Testis (tissue), 2 donors: ENCODE measurements at regions not wholly inside any gene's neighbourhood (a gene's known extent, or its start where the extent isn't known, plus 50 kb on each side); places are given as distances from the start of the nearest gene placed in this dataset.

Experiments
- DNase-seq: peaks from one replicate; pipeline ENCODE4 v3.0.0-alpha.2; 2019
- H3K27ac ChIP-seq, 2 donors: fragments of 200-600 bp; sonication (generic); one replicate each; pipeline ENCODE4 v1.5.1; 2019
- H3K27me3 ChIP-seq: fragments of 200-600 bp; sonication (generic); one replicate; pipeline ENCODE4 v1.5.1; 2019
- H3K36me3 ChIP-seq: fragments of 200-600 bp; sonication (generic); one replicate; pipeline ENCODE4 v1.5.1; 2017; ENCODE audit warnings: low read depth; ENCODE audit errors: missing control alignments
- H3K4me1 ChIP-seq: fragments of 200-600 bp; sonication (generic); one replicate; pipeline ENCODE4 v1.5.1; 2019
- H3K4me3 ChIP-seq, 2 donors: fragments of 200-600 bp; sonication (generic); one replicate each; pipeline ENCODE4 v1.5.1; 2017 to 2019
- H3K9me3 ChIP-seq: fragments of 200-600 bp; sonication (generic); one replicate; pipeline ENCODE4 v1.5.1; 2017
- POLR2A ChIP-seq: fragments of 450-650 bp; IDR thresholded peaks from one replicate; pipeline ENCODE4 v1.6.1; 2017; ENCODE audit warnings: antibody characterized with exemption, mild to moderate bottlenecking, moderate library complexity
- WGBS, 2 donors: methylation state at CpG; one replicate each; pipeline ENCODE4 v1.1.5; 2018; 5-methylcytosine and 5-hydroxymethylcytosine counted together
- intact Hi-C: fragments of 100-400 bp; cut with DNase I; formaldehyde crosslinking; loops from one replicate; pipeline ENCODE4 v1.15.1; 2023; ENCODE audit warnings: low total_unique reads
- TF ChIP-seq, protein P1 (sequence below), 3 experiments: fragments of 450-650 bp in 2 of 3; fragments of 200-600 bp in 1 of 3; sonication (generic) in 1 of 3; IDR thresholded peaks; one replicate each; pipeline ENCODE4 v1.5.1; 2016 to 2019; ENCODE audit warnings: antibody characterized with exemption in 3 of 3, mild to moderate bottlenecking in 2 of 3, moderate library complexity in 1 of 3

DNA sequence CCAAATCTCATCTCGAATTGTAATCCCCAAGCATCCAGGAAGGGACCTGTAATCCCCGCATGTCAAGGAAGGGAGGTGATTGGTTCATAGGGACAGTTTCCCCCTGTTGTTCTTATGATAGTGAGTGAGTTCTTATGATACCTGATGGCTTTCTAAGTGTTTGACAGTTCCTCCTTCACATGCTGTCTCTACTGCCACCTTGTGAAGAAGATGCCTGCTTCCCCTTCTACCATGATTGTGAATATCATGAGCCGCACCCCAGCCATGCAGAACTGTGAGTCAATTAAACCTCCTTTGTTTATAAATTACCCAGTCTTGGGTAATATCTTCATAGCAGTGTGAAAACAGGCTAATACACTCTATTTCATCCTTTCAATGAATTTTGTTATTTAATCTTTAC, 446.7 kb downstream of the RNF144A start:
- Histone ChIP-seq H3K4me1 (no peaks in the 10 kb centered on the region), H3K36me3 (no peaks in the 10 kb centered on the region), H3K9me3 (no peaks in the 10 kb centered on the region), H3K27me3 (no peaks in the 10 kb centered on the region), H3K4me3 (no peak overlapping the region), H3K27ac (no peak overlapping the region)
- WGBS, 2 donors = 87 to 89% methylated on average over 3 of the region's 3 CpGs
- TF ChIP-seq POLR2A = no peak
- TF ChIP-seq, protein P1, sequence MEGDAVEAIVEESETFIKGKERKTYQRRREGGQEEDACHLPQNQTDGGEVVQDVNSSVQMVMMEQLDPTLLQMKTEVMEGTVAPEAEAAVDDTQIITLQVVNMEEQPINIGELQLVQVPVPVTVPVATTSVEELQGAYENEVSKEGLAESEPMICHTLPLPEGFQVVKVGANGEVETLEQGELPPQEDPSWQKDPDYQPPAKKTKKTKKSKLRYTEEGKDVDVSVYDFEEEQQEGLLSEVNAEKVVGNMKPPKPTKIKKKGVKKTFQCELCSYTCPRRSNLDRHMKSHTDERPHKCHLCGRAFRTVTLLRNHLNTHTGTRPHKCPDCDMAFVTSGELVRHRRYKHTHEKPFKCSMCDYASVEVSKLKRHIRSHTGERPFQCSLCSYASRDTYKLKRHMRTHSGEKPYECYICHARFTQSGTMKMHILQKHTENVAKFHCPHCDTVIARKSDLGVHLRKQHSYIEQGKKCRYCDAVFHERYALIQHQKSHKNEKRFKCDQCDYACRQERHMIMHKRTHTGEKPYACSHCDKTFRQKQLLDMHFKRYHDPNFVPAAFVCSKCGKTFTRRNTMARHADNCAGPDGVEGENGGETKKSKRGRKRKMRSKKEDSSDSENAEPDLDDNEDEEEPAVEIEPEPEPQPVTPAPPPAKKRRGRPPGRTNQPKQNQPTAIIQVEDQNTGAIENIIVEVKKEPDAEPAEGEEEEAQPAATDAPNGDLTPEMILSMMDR (IDR thresholded peaks at IDR 0.05) = no peak
- intact Hi-C loops = no loop called here
- DNase-seq = peak; percentile 21

DNA sequence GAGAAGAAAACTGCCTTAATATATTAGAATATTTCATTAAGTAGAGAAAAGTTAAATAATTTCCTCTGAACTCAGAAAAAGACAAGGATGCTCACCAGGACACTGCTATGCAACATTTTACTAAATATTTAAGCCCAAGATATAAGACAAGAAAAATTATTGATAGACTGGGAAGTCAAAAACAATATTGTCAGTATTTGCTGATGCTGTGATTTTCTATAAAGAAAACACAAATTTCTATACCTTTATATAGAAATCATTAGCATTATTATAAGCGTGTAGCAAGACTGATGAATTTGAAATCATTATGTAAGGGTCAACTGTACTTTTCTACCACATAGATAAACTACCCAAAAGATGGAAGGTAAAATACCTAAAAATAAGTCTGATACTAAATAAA, 451.0 kb downstream of the RNF144A start:
- TF ChIP-seq, protein P1 (IDR thresholded peaks at IDR 0.05) = no peak
- no peak for TF ChIP-seq POLR2A
- H3K4me1 ChIP-seq = no peaks in the 10 kb centered on the region
- no peak overlapping the region for H3K27ac ChIP-seq
- no peaks in the 10 kb centered on the region for H3K36me3 ChIP-seq
- no peaks in the 10 kb centered on the region for H3K27me3 ChIP-seq
- no peak overlapping the region for H3K4me3 ChIP-seq
- no peak for DNase-seq
- H3K9me3 ChIP-seq = no peaks in the 10 kb centered on the region
- 80 to 95% methylated on average over 1 of the region's 1 CpG for WGBS, 2 donors
- intact Hi-C loops = no loop called here

DNA sequence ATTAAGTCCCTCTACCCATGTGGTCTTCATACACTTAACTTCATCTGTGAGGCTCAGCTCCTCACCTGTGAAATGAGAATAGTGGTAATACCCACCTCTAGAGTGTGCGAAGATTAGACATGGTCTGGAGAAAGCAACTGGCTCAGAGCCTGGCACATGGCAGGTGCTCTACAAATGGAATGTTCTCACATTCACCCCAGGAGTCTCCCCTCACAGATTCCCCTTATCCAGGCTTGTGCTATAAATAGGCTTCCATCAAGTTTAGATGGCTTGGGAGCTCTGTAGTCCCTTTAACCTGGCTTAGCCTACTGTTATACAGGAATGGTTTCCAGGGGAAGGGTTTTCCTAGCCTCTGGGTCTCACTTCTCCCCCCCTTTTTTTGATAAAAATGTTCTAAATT, 455.9 kb downstream of the RNF144A start:
- Histone ChIP-seq H3K27me3 (no peaks in the 10 kb centered on the region), H3K4me1 (no peaks in the 10 kb centered on the region), H3K36me3 (no peaks in the 10 kb centered on the region), H3K4me3 (no peak overlapping the region), H3K27ac (no peak overlapping the region), H3K9me3 (no peaks in the 10 kb centered on the region)
- intact Hi-C loops = no loop called here
- WGBS, 2 donors = 91 to 96% methylated on average over 1 of the region's 1 CpG
- no peak for DNase-seq
- no peak for TF ChIP-seq POLR2A
- TF ChIP-seq, protein P1 (IDR thresholded peaks at IDR 0.05) = no peak

DNA sequence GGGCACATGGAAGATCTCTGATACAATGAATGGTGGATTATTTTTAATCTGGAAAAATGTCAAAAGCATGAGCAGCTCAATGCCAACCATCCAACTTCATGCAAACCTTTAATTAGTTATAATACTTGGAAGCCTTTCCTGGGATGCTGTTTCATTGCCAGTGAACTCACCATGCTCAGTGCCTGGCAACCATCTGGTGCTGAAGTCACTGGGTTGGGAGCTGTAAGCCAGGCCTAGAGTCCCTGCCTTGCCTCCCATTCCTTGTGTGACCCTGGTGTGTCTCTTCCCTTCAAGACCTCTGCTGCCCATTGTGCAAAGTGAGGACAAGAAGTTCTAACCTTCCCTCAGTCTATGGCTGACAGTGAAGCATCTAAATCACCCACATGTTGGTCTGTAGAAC, 458.7 kb downstream of the RNF144A start:
- Histone ChIP-seq H3K27ac (no peak overlapping the region), H3K27me3 (no peaks in the 10 kb centered on the region), H3K9me3 (no peaks in the 10 kb centered on the region), H3K4me3 (no peak overlapping the region), H3K36me3 (no peaks in the 10 kb centered on the region), H3K4me1 (no peaks in the 10 kb centered on the region)
- intact Hi-C loops = no loop called here
- no peak for TF ChIP-seq POLR2A
- TF ChIP-seq, protein P1 (IDR thresholded peaks at IDR 0.05) = no peak
- DNase-seq = no peak

DNA sequence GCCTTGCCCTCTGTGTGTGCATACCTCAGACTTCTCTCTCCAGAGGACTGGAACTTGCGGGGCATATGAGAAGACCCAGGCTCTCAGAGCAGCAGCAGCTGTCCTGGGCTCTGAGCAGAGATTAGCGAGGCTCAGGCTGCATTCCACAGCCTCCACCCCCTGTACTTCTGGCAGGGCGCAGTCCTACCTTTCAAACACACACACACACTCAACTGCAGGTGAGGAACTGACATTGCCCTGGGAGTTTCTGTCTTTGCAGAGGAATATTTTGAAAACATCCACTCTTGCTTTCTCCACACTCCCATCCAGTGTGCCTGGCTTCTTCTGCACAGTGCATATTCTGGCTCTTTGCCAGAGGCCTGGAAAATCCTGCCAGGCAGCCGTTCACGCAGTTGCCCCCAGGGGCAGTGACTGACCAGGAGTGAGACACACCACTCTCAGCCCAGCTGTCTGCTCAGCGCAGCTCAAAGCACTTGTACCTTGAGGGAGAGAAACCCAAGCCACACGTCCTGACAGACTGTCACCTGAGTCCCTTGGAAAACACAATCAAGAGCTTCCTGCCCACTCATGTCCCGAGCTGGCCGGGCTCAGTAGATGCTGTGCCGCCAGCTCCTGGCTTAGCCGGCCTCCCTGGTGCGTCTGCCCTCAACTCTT, 460.8 kb downstream of the RNF144A start:
- H3K4me3 ChIP-seq = no peak overlapping the region
- no peaks in the 10 kb centered on the region for H3K9me3 ChIP-seq
- 67% methylated on average over 12 of the region's 12 CpGs for WGBS, 2 donors
- intact Hi-C loops = no loop called here
- peak; percentile 25 for DNase-seq
- no peaks in the 10 kb centered on the region for H3K36me3 ChIP-seq
- H3K27ac ChIP-seq = no peak overlapping the region
- no peaks in the 10 kb centered on the region for H3K27me3 ChIP-seq
- TF ChIP-seq POLR2A = no peak
- TF ChIP-seq, protein P1 (IDR thresholded peaks at IDR 0.05) = no peak
- no peaks in the 10 kb centered on the region for H3K4me1 ChIP-seq
